GM23248 (cell line): ENCODE measurements at regions not wholly inside any gene's neighbourhood (a gene's known extent, or its start where the extent isn't known, plus 50 kb on each side); places are given as distances from the start of the nearest gene placed in this dataset.

ENCODE experiments used
- DNase-seq: peaks from one replicate; pipeline ENCODE4 v3.0.0-alpha.2; 2015
- H2AFZ ChIP-seq: fragments of 200-600 bp; sonication (generic); 2 replicates; pipeline ENCODE4 v1.6.1; 2016; ENCODE audit warnings: antibody characterized with exemption
- H3F3A ChIP-seq: fragments of 200-600 bp; sonication (generic); 2 replicates; pipeline ENCODE4 v1.6.1; 2016; ENCODE audit warnings: mild to moderate bottlenecking, antibody characterized with exemption, mixed run types; ENCODE audit not compliant: insufficient read depth
- H3K27ac ChIP-seq: fragments of 200-600 bp; sonication (generic); 2 replicates; pipeline ENCODE4 v1.5.1; 2016; ENCODE audit warnings: mild to moderate bottlenecking
- H3K27me3 ChIP-seq: fragments of 200-600 bp; sonication (generic); replicated peaks from 2 replicates; pipeline ENCODE4 v1.6.1; 2016; ENCODE audit warnings: mild to moderate bottlenecking; ENCODE audit not compliant: insufficient read depth
- H3K36me3 ChIP-seq: fragments of 200-600 bp; sonication (generic); 2 replicates; pipeline ENCODE4 v1.6.1; 2016; ENCODE audit warnings: low read depth, mild to moderate bottlenecking
- H3K4me1 ChIP-seq: fragments of 200-600 bp; sonication (generic); 2 replicates; pipeline ENCODE4 v1.6.1; 2016; ENCODE audit warnings: mild to moderate bottlenecking; ENCODE audit not compliant: insufficient read depth
- H3K4me2 ChIP-seq: fragments of 200-600 bp; sonication (generic); one replicate; pipeline ENCODE4 v1.6.1; 2016; ENCODE audit warnings: mild to moderate bottlenecking; ENCODE audit not compliant: unreplicated experiment
- H3K4me3 ChIP-seq: fragments of 200-600 bp; sonication (generic); 2 replicates; pipeline ENCODE4 v1.5.1; 2016; ENCODE audit warnings: mild to moderate bottlenecking
- H3K79me2 ChIP-seq: fragments of 200-600 bp; sonication (generic); 2 replicates; pipeline ENCODE4 v1.6.1; 2016; ENCODE audit warnings: mild to moderate bottlenecking; ENCODE audit not compliant: insufficient read depth
- H3K9ac ChIP-seq: fragments of 200-600 bp; sonication (generic); 2 replicates; pipeline ENCODE4 v1.6.1; 2016; ENCODE audit warnings: mild to moderate bottlenecking
- H3K9me2 ChIP-seq: fragments of 200-600 bp; sonication (generic); 2 replicates; pipeline ENCODE4 v1.6.1; 2016; ENCODE audit warnings: mixed run types, mild to moderate bottlenecking, moderate library complexity; ENCODE audit not compliant: insufficient read depth
- H3K9me3 ChIP-seq: fragments of 200-600 bp; sonication (generic); one replicate; pipeline ENCODE4 v1.6.1; 2017; ENCODE audit warnings: low read depth
- H4K20me1 ChIP-seq: fragments of 200-600 bp; sonication (generic); 2 replicates; pipeline ENCODE4 v1.6.0; 2016; ENCODE audit not compliant: insufficient read depth
- EZH2 ChIP-seq: fragments of 200-600 bp; sonication (generic); IDR thresholded peaks from 2 replicates; pipeline ENCODE4 v1.6.1; 2018; ENCODE audit warnings: antibody characterized with exemption, mild to moderate bottlenecking; ENCODE audit not compliant: insufficient read depth, poor library complexity, severe bottlenecking
- EZH2phosphoT487 ChIP-seq: fragments of 200-600 bp; sonication (generic); IDR thresholded peaks from 2 replicates; pipeline ENCODE4 v1.6.1; 2018; ENCODE audit warnings: antibody characterized with exemption, moderate library complexity, mild to moderate bottlenecking, low read depth; ENCODE audit not compliant: insufficient read depth
- WGBS, 2 experiments: methylation state at CpG; one replicate each; pipeline ENCODE4 v1.1.6; 2015 to 2017; ENCODE audit warnings: low lambda C conversion rate in 2 of 2, low coverage in 1 of 2; ENCODE audit errors: missing lambda C conversion rate in 2 of 2; 5-methylcytosine and 5-hydroxymethylcytosine counted together
- in situ Hi-C: fragments of 300-500 bp; cut with MboI; formaldehyde crosslinking; loops from 2 replicates; pipeline ENCODE4 v1.15.0; 2020

DNA sequence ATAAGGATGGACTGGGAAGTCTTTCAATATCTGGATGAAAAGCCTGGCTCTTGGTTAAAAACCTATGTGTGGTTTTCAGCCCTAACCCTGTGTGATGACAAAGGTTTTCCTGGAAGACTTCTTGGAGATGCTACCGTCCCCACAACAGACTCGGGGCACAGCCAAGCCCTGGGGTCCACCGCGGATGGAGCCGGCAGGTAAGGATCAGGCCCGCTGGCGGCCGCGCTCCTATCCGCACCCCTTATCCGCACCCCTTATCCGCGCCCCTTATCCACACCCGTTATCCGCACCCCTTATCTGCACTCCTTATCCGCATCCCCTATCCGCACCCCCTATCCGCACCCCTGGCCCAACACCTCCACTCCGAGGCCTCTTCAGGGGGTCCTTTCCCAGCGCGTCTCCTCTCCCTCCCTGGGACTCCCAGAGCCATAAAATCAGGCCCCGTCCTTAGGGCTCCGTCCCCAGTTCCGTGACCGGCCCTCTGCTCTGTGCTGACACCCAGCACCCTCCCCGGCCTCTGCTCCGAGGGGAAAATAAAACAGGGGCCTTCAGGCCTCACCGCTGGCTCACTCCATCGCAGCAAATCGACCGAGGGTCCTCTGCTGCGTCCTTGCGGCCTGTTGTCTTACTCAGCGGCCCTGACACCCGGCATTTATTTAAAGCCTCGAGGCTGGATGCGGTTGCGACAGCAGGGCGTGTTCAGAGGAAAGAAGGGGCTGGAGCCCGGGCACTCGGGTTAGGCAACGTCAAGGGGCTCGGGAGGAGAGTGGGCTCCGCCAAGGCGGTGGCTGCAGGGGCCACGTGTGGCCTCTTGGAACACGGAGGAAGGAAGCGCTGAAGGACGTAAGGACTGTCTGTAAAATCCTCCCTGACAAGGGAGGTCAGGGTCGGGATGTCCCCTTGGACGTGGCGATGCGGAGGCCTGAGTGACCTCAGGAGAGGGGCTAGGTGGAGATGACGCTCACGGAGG lies 215.1 kb upstream of the ADARB2 start:
- H3K79me2 ChIP-seq = no peaks in the 10 kb centered on the region
- no peaks in the 10 kb centered on the region for H4K20me1 ChIP-seq
- H3K27me3 ChIP-seq = no peaks in the 10 kb centered on the region
- no peak overlapping the region for H2AFZ ChIP-seq
- no peak overlapping the region for H3K4me3 ChIP-seq
- H3K4me1 ChIP-seq = no peaks in the 10 kb centered on the region
- H3K36me3 ChIP-seq = no peaks in the 10 kb centered on the region
- DNase-seq = no peak
- no peak overlapping the region for H3K9ac ChIP-seq
- TF ChIP-seq EZH2phosphoT487 (no peak), EZH2 (no peak)
- WGBS, 2 experiments = 63 to 68% methylated on average over 45 to 55 of the region's 55 CpGs
- no peaks in the 10 kb centered on the region for H3F3A ChIP-seq
- no peaks in the 10 kb centered on the region for H3K9me2 ChIP-seq
- in situ Hi-C loops = no loop called here
- no peaks in the 10 kb centered on the region for H3K9me3 ChIP-seq
- no peak overlapping the region for H3K27ac ChIP-seq
- H3K4me2 ChIP-seq = no peak overlapping the region

DNA sequence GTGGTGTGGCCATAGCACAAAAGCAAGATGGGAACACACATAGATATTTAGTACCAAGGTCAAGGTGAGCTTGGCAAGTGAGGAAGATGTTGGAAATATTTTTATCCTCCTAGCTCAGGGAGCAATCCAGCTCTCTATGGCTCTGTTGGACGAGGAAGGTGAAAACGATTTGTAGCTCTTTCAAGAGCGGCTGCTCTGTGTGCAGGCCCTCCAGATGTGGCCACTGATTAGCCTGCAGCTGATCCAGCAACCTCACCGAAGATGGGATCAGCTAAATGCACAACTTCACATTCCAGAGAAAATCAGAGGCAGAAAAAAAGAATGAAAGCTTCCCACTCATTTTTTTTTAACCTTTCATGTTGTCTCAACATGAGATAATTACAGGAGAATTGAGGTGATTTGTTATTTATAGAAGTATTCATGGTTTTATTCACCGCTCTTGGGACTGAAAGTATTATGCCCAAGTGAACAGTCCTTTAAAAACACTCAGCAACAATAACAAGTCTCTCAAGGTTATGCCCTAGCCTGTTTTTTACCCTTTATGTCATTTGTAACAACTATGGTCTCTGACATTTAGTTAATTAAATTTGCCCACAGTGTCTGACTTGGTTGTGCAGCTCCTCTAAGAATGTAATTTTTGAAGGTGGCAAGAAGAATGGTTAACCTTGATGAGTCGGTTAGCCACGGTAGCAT lies 213.6 kb upstream of the ADARB2 start:
- in situ Hi-C loops = no loop called here
- no peaks in the 10 kb centered on the region for H3K9me3 ChIP-seq

GRCh38 chr10:1947464-1948003 lies 210.2 kb upstream of the ADARB2 start:
- no peaks in the 10 kb centered on the region for H3K9me2 ChIP-seq
- H3K36me3 ChIP-seq = no peaks in the 10 kb centered on the region
- no peaks in the 10 kb centered on the region for H3K79me2 ChIP-seq
- no peak overlapping the region for H3K9ac ChIP-seq
- DNase-seq = no peak
- H3F3A ChIP-seq = no peaks in the 10 kb centered on the region
- no peaks in the 10 kb centered on the region for H3K9me3 ChIP-seq
- no peaks in the 10 kb centered on the region for H3K4me1 ChIP-seq
- TF ChIP-seq EZH2 (no peak), EZH2phosphoT487 (no peak)
- no peaks in the 10 kb centered on the region for H3K27me3 ChIP-seq
- no peak overlapping the region for H3K4me2 ChIP-seq
- no peak overlapping the region for H3K4me3 ChIP-seq
- WGBS, 2 experiments = 23 to 38% methylated on average over 4 of the region's 4 CpGs
- no peaks in the 10 kb centered on the region for H4K20me1 ChIP-seq
- no peak overlapping the region for H2AFZ ChIP-seq
- in situ Hi-C loops = no loop called here
- H3K27ac ChIP-seq = no peak overlapping the region

More for the DNA sequence above, 213.6 kb upstream of the ADARB2 start:
- H3K27me3 ChIP-seq = no peaks in the 10 kb centered on the region
- H3F3A ChIP-seq = no peaks in the 10 kb centered on the region
- no peaks in the 10 kb centered on the region for H4K20me1 ChIP-seq
- H3K36me3 ChIP-seq = no peaks in the 10 kb centered on the region
- WGBS, 2 experiments = 20 to 25% methylated on average over 7 of the region's 7 CpGs
- no peak overlapping the region for H3K9ac ChIP-seq
- H3K4me1 ChIP-seq = no peaks in the 10 kb centered on the region
- H3K27ac ChIP-seq = no peak overlapping the region
- DNase-seq = no peak
- H2AFZ ChIP-seq = no peak overlapping the region
- no peaks in the 10 kb centered on the region for H3K9me2 ChIP-seq
- TF ChIP-seq EZH2 (no peak), EZH2phosphoT487 (no peak)
- no peak overlapping the region for H3K4me2 ChIP-seq
- H3K4me3 ChIP-seq = no peak overlapping the region
- no peaks in the 10 kb centered on the region for H3K79me2 ChIP-seq

DNA sequence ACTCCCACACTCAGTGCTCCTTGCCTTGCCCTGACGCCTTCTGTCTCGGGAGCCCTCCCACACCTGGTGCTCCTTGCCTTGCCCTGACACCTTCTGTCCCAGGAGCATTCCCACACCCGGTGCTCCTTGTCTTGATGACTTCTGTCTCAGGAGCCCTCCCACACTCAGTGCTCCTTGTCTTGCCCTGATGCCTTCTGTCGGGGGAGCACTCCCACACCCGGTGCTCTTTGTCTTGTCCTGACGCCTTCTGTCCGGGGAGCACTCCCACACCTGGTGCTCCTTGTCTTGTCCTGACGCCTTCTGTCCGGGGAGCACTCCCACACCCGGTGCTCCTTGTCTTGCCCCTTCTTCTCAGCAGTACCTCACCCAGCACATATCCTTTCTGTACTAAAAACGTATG lies 207.2 kb upstream of the ADARB2 start:
- Histone ChIP-seq H3K9me3 (no peaks in the 10 kb centered on the region), H3K9ac (no peak overlapping the region), H3K4me1 (no peaks in the 10 kb centered on the region), H3F3A (no peaks in the 10 kb centered on the region), H3K27ac (no peak overlapping the region), H4K20me1 (no peaks in the 10 kb centered on the region), H3K27me3 (no peaks in the 10 kb centered on the region), H2AFZ (no peak overlapping the region), H3K36me3 (no peaks in the 10 kb centered on the region), H3K4me3 (no peak overlapping the region), H3K4me2 (no peak overlapping the region), H3K79me2 (no peaks in the 10 kb centered on the region), H3K9me2 (no peaks in the 10 kb centered on the region)
- WGBS, 2 experiments = 27 to 29% methylated on average over 11 of the region's 11 CpGs
- no peak for DNase-seq
- TF ChIP-seq EZH2 (no peak), EZH2phosphoT487 (no peak)
- in situ Hi-C loops = no loop called here
